Skin epidermis (tissue), 12 donors: ENCODE measurements at regions not wholly inside any gene's neighbourhood (a gene's known extent, or its start where the extent isn't known, plus 50 kb on each side); places are given as distances from the start of the nearest gene placed in this dataset.

Source experiments
- H3K27ac ChIP-seq, 21 experiments: fragments of 200-600 bp; sonication (generic) in 11 of 21; one replicate each; pipeline ENCODE4 v1.5.0; 2020; ENCODE audit warnings: mild to moderate bottlenecking in 3 of 21, inconsistent platforms in 2 of 21, moderate library complexity in 2 of 21
- H3K4me3 ChIP-seq, 7 experiments: fragments of 200-600 bp; sonication (generic) in 2 of 7; one replicate each; pipeline ENCODE4 v1.5.0; 2020; ENCODE audit warnings: inconsistent platforms in 2 of 7, mild to moderate bottlenecking in 2 of 7, moderate library complexity in 1 of 7

DNA sequence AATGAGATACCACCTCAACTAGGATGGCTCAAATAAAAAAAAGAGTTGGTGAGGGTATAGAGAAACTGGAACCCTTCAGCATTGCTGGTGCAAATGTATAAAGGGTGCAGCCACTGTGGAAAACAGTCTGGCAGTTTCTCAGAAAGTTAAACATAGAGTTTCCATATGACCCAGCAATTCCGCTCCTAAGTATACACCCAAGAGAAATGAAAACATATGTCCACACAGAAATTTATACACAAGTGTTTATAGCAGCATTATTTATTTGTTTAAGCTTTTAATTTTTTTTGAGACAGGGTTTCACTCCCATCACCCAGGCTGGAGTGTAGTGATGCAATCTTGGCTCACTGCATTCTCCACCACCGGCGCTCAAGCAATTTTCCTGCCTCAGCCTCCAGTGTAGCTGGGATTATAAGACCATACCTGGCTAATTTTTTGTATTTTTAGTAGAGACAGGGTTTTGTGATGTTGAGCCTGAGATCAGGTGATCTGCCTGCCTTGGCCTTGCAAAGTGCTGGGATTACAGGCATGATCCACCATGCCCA lies 118.2 kb upstream of the KIF5B start:
- no peak overlapping the region for H3K27ac ChIP-seq
- H3K4me3 ChIP-seq = no peak overlapping the region

DNA sequence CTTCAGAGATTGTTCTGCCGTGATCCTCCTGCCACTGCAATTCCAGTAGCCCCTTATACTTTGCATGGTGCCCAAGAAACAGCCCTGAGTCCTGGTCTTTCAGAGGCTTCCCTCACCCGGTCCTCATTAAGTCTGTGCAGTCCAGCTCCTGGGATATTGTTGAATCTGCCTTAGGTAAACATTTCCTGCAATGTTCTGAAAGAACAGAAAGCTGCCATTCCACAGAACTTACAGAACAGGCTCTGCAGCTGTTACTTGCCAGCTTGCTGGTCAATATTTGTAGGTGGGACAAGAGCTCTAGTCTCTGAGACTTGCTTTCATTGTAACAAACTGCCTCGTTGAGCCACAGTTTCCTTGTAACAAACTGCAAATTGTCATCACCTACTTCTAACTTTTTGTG lies 115.0 kb upstream of the KIF5B start:
- Histone ChIP-seq H3K27ac (peak overlapping the region in 1 of 21 experiments; percentile 24), H3K4me3 (no peak overlapping the region)

- Histone ChIP-seq H3K4me3 (no peak overlapping the region), H3K27ac (no peak overlapping the region)
These were observed 113.3 kb upstream of the KIF5B start for GRCh38 chr10:32169556-32169955.

GRCh38 chr10:32167450-32167849 lies 111.2 kb upstream of the KIF5B start:
- H3K4me3 ChIP-seq = no peak overlapping the region
- no peak overlapping the region for H3K27ac ChIP-seq

- Histone ChIP-seq H3K27ac (no peak overlapping the region), H3K4me3 (no peak overlapping the region)
These were observed 110.1 kb upstream of the KIF5B start for GRCh38 chr10:32166365-32166764.

GRCh38 chr10:32163762-32164148 lies 107.5 kb upstream of the KIF5B start:
- H3K4me3 ChIP-seq = no peak overlapping the region
- H3K27ac ChIP-seq = no peak overlapping the region

DNA sequence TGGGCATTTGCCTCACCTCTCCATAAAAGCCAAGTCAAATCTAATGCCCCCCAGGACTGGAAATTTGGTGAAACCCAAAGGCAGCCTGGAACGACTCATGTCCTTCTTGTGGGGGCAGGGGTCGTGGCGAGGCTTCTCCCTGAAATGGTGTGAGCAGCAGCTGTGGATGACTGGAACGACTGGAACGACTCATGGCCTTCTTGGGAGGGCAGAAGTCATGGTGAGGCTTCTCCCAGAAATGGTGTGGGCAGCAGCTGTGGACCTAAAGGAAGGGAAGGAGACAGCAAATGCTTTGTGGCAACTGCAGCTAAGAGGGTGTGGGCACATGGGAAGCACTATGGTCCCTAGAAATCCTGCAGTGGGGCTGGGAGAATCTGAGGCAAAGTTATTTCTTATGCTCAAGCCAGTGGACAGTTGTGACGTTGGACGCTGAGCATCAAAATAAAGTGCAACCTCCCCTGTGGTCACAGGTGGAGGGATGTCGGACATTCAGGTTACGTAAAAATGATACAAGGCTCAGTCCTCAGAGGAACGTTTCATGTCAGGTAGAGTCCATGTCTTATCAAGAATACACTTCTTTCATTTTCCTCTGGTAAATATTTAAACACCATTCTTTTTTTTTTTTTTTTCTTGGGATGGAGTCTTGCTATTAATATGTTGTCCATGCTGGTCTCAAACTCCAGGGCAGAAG lies 107.0 kb upstream of the KIF5B start:
- no peak overlapping the region for H3K27ac ChIP-seq
- no peak overlapping the region for H3K4me3 ChIP-seq

- H3K27ac ChIP-seq = no peak overlapping the region
These were observed 105.4 kb upstream of the KIF5B start for GRCh38 chr10:32161586-32161985.

DNA sequence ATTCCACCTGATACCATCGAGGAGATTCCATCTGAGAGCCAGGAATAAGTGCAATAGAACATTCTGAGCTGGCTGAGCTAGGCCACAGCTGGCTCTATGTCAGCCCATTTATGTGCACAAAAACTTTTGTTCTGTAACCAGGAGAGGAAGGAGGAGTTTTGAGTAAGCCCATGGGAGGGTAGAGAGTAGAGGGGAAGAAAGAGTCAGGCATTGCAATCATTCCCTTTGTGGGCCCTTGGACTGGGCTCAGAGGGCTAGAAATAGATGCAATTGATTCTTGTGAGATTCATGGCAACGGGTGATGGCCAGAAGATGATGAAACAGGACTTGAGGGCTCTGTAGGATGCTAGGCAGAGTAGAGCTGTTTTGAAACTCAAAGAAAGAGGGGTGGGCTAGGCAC lies 104.6 kb upstream of the KIF5B start:
- H3K4me3 ChIP-seq = no peak overlapping the region
- H3K27ac ChIP-seq = no peak overlapping the region

More at GRCh38 chr10:32161586-32161985, 105.4 kb upstream of the KIF5B start:
- no peak overlapping the region for H3K4me3 ChIP-seq

DNA sequence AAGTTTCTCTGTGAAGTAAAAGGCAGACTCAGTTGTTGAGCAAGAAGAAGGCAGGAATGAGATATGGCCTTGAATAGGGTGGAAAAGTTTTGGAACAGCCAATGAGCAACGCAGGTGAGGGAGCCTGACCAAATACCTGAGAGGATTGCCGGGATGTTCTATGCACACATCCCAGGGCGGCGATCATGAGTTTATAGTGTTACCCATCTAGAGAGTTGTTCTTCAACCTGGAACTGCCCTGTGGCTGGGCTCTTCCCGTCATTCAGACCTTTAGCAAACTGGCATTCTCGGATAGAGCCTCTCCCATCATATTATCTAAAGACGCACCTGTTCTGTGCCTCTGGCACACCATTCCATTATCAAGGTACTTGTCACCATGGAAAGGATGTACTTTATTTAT lies 103.0 kb upstream of the KIF5B start:
- no peak overlapping the region for H3K4me3 ChIP-seq
- H3K27ac ChIP-seq = no peak overlapping the region

DNA sequence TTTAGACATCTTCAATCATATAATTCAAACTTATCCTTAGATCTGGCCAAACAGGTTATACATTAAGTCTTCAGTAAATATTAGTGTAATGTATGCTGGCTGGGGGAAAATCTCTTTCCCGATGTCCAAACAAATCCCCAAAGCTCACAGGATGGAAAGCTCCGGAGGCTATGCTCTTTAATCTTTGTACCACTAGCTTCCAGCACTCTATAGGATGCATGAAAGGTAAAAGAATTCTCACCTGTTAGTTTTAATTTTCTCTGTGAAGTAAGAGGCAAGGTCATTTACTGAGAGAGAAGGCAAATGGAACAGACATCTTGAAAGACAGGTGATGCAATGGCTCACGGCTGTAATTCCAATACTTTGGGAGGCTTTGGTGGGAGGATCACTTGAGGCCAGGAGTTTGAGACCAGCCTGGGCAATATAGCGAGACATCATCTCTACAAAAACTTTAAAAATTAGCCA lies 99.8 kb upstream of the KIF5B start:
- Histone ChIP-seq H3K4me3 (no peak overlapping the region), H3K27ac (peak overlapping the region in 1 of 21 experiments; percentile 71)

DNA sequence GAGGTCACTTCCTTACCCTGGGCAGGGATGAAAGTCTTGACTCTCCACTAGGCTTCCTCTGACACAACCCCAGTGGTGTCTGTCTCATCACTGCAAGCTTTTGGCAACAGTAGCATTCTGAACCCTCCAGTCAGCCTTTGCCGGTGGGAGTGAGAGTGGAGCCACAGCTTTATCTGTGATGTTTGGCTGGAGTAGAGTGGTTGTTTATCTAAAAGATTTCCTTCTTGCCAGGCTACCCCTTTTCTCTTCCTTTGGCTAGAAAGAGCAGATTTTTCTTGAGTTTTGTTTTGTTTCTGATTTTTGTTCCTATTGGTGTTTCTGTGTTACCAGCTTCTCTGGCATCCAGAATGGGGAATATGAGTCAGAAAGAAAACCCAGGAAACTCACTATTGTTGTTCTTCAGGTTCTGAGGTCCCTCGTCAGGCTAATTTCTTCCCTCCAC lies 98.9 kb upstream of the KIF5B start:
- H3K4me3 ChIP-seq = no peak overlapping the region
- H3K27ac ChIP-seq = peak overlapping the region in 12 of 21 experiments; percentile 4 to 71 (median 24)

GRCh38 chr10:32153931-32154330 lies 97.7 kb upstream of the KIF5B start:
- Histone ChIP-seq H3K4me3 (no peak overlapping the region), H3K27ac (no peak overlapping the region)

DNA sequence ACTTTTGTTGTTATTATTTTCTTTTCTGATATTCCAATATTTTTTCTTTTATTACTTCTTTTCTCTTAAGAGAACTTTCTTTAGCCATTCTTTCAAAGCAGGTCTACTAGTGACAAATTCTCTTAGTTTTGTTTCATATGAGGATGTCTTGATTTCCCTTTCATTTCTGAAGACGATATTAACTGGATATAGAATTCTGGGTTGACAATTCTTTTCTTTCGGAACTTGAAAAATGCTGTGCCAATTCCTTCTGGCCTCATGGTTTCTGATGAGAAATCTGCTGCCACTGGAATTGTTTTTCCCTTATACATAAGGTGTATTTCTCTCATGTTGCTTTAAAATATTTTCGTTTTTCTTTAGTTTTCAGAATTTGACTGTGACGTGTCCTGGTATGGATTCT lies 97.0 kb upstream of the KIF5B start:
- Histone ChIP-seq H3K27ac (no peak overlapping the region), H3K4me3 (no peak overlapping the region)

DNA sequence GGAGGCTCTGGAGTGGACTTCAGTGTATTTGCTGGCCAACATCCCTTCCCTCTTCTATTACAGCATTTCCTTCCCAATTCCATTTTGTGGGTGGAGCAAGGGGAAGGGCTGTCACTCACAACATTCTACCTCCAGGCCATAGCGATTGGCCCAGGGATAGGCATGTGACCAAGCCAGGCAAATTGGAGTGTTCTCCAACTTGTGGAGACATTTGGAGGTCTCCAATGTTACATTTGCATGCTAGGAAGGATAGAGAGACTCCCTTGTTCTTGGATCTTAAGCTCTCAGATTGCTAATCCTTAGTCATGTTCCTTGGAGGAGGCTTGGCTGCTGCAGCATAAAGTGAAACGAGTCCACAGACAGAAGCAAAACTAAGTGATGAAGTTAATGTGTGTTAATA lies 95.6 kb upstream of the KIF5B start:
- H3K4me3 ChIP-seq = no peak overlapping the region
- no peak overlapping the region for H3K27ac ChIP-seq

DNA sequence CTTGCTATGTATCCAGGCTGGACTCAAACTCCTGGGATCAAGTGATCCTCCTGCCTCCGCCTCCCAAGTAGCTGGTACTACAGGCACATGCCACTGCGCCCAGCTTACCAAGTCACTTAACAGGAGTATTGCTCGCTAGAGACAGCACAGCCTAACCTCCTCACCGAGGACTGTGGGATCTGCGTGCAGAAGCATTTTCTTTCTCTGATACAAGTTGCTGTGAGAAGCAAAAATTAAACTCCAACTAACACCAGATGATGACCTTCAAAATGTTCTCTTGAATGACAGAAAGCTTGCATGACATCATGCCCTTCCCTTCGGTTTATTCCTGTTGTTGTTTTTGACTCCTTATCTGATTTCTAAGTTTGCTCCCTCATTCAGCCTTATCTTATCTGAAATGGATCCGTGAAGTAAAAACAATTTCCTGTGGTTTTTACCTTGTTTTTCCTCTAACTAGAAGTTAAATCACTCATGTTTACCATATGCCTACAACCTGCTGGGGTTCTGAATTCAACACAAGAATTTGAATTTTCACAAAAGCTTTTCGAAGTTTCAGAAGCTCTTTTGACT lies 94.4 kb upstream of the KIF5B start:
- peak overlapping the region in 16 of 21 experiments; percentile 6 to 87 (median 80) for H3K27ac ChIP-seq
- no peak overlapping the region for H3K4me3 ChIP-seq

DNA sequence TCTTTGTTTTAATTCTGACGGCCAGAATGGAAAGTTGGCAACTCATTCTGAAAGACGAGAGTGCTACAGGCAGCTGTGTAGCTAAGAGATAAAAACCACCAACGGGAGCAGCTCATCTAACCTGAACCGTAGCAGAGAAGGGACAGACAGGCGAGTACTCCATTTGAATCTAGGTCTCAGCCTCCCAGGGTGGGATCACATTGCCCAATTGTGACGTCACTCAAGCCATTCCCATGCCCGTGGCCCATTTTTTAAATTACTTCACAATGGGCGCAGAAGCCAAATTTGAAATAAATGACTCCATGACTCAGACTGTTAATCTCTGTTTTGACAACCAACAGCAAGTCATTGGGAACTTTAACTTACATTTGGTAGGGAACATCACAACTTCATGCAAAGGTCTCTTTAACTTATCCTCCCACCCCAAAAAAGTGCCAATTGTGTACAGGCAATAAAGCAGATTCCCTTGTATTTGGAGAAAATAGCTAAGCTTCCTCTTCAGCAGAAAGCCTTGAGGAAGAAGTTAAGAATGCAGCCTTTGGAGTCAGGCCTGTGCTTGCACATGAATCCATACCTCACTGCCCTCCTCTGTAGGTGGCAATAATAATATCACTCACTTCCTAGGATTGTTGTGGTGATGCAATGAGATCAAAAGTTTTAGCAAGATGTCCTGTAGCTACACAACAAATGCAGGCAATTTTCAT lies 93.2 kb upstream of the KIF5B start:
- H3K27ac ChIP-seq = peak overlapping the region in 19 of 21 experiments; percentile 45 to 87 (median 80)
- H3K4me3 ChIP-seq = no peak overlapping the region

DNA sequence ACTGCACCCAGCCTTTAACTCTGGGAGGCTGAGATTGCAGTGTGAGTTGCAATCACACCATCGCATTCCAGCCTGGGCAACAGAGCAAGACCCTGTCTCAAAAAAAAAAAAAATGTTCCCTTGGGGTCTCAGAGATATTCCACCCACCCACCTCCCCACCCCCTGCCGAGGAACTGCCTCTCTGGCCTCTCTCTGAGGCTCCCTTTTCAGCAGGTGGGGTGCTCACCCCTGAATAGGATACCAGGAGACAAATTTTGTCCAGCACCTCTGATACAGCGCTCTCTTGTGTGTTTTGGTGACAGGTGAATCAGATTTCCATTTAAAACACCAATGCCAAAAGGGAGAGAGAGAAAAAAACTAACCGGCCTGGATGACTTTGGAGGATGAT lies 92.6 kb upstream of the KIF5B start:
- Histone ChIP-seq H3K27ac (peak overlapping the region in 19 of 21 experiments; percentile 45 to 87 (median 80)), H3K4me3 (no peak overlapping the region)

DNA sequence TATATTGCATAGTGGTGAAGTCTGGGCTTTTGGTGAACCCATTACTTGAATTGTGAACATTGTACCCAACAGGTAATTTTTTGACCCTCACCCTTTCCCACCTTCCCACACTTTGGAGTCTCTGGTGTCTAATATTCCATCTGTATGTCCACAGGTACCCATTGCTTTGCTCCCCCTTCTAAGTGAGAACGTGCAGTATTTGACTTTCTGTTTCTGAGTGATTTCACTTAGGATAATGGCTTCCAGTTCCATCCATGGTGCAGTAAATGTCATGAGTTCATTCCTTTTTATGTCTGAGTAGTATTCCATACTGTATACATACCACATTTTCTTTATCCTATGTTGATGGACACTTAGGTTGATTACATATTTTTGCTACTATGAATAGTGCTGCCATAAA lies 91.5 kb upstream of the KIF5B start:
- Histone ChIP-seq H3K4me3 (no peak overlapping the region), H3K27ac (no peak overlapping the region)

DNA sequence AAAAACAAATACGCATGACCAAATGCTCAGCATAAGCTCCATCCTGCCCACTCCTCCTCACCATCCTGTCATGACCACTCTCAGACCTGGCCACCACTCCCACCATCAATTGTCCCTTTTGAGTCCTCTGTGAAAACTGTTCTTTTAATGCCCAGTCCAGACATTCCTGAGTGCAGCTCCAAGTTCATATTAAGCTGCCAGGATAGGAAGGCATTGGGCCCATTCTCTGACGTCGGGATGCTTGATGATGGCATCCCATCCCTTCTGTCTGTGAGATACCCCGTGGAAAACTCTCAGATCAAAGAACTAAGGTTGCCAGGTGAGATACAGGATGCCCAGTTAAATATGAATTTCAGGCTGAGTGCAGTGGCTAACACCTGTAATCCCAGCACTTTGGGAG lies 89.9 kb upstream of the KIF5B start:
- no peak overlapping the region for H3K4me3 ChIP-seq
- H3K27ac ChIP-seq = no peak overlapping the region
